LNCaP clone FGC (cell line): ENCODE measurements at regions not wholly inside any gene's neighbourhood (a gene's known extent, or its start where the extent isn't known, plus 50 kb on each side); places are given as distances from the start of the nearest gene placed in this dataset.
A peak's percentile ranks its signal among the peaks of the same experiment; 100 is the strongest.

ENCODE experiments used
- DNase-seq: peaks from one replicate; pipeline ENCODE4 v3.0.0-alpha.2; 2011; ENCODE audit warnings: low read depth
- H3K4me3 ChIP-seq: 2 replicates; pipeline ENCODE4 v1.5.1; 2011; ENCODE audit warnings: mild to moderate bottlenecking, low read depth, low read length, control low read depth
- TF ChIP-seq, protein P1 (sequence below): IDR thresholded peaks from 2 replicates; pipeline ENCODE4 v1.5.1; 2012; ENCODE audit warnings: mild to moderate bottlenecking; ENCODE audit not compliant: control insufficient read depth, insufficient read depth; ENCODE audit errors: extremely low read depth

DNA sequence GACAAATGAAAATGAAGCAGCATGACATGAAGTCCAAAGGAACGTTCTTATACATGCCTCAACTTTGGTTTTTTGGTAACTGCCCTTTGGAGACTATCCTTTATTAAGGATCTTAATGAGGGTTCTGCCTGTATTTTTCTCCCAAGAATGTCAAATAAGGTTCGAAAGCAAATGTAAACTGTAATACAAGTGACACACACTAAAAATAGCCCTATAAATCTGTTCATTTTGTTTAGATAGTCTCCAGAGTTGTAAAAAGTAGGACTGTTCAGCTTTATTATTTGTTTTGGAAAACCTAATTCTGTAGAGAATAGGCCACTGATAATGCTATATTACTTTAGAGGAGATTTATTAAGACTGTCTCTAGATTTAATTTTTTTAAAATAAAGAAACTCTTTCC is 80.5 kb upstream of the CDIN1 start:
- no peak overlapping the region for H3K4me3 ChIP-seq
- TF ChIP-seq, protein P1, sequence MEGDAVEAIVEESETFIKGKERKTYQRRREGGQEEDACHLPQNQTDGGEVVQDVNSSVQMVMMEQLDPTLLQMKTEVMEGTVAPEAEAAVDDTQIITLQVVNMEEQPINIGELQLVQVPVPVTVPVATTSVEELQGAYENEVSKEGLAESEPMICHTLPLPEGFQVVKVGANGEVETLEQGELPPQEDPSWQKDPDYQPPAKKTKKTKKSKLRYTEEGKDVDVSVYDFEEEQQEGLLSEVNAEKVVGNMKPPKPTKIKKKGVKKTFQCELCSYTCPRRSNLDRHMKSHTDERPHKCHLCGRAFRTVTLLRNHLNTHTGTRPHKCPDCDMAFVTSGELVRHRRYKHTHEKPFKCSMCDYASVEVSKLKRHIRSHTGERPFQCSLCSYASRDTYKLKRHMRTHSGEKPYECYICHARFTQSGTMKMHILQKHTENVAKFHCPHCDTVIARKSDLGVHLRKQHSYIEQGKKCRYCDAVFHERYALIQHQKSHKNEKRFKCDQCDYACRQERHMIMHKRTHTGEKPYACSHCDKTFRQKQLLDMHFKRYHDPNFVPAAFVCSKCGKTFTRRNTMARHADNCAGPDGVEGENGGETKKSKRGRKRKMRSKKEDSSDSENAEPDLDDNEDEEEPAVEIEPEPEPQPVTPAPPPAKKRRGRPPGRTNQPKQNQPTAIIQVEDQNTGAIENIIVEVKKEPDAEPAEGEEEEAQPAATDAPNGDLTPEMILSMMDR = no peak
- DNase-seq = no peak

DNA sequence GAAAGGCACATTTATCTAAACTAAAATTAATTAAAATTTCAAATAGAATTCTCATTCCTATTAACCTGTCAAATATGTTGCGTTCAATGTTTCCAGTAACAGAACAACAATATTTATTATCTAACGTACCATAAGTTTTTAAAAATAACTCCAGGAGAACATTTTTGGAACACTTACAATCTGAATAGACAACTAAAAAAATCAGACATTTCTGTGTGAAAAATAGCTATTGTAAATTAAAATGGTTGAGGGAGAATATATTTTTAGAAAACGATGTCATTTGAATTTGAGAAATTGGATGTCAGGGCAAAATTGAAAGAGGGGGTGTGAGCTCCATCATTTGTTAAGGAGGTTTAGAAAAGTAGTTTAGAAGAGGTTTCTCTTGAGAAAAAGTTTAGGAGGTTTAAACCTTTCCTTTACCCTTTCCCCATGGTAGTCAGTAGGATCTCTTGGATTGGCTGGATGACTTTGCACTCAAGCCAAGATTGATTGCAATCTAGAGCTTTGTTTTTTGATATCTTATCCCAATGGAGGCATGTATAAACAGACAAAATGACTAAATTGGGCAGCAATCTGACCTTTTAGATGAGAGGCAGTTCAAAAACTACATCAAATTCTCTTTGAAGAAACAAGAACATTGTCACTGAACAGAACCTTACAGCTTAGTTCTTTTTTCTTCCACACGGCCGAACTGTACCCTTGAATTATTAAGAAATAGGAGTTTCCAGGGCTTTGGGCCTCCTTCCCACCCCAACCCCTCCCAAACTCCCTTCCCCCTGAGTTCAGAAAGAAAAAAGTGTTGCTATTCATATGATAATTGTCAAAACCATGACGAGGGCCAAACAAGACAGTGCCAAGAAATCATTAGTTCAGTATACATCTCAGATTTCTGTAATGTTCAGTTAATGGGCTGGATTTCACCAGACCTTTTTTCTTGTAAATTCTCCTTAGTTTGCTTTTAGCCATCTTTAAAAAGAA is 79.7 kb upstream of the CDIN1 start:
- DNase-seq = no peak

DNA sequence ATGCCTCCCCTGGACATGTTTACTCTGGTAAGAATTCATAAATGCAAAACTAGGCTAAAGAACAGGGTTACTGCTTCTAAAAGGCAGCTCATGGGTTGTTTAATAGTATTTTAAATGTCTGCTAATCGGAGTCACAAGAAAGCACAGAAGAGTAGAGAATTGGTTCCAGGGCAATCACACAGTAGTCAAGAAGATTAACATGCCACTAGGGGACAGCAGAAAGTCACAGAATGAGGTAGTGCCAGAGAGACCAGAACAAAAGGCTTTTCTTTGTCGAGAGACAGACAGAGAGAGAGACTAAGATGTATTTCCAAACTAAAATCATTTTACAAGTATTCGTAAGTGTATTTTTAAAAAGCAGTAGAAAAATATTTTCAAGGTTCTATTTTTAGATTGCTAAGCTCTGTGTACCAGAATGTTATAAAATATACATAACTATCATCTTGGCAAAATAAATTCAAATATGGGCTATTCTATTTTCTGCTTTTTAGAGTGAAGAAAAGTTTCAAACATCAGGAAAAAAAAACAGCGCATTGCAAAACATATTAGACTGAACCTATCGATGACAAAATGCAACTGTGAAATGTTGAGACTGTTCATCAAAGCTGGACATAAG is 78.3 kb upstream of the CDIN1 start:
- TF ChIP-seq, protein P1 = peak; percentile 90
- no peak overlapping the region for H3K4me3 ChIP-seq
- peak; percentile 32 for DNase-seq

More for the DNA sequence above, 79.7 kb upstream of the CDIN1 start:
- TF ChIP-seq, protein P1 = no peak
- H3K4me3 ChIP-seq = no peak overlapping the region

DNA sequence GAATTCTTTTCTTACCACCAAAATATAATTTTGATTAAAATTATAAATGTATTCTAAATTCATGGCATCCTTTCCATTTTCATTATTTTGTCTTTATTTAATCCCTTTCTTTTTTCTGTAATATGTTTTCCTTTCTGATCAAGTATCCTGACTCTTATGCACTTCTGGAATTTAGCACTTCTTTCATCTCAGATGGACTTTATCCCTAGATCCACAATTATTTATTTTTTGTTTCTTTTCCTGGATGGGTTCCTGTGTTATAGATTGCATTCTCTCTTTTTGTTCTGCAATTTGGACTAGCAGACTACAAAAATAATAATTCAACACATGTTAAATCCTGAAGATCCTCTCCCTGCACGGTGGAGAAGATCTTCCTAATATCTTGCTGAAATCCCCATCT is 76.9 kb upstream of the CDIN1 start:
- TF ChIP-seq, protein P1 = no peak
- no peak overlapping the region for H3K4me3 ChIP-seq
- no peak for DNase-seq

DNA sequence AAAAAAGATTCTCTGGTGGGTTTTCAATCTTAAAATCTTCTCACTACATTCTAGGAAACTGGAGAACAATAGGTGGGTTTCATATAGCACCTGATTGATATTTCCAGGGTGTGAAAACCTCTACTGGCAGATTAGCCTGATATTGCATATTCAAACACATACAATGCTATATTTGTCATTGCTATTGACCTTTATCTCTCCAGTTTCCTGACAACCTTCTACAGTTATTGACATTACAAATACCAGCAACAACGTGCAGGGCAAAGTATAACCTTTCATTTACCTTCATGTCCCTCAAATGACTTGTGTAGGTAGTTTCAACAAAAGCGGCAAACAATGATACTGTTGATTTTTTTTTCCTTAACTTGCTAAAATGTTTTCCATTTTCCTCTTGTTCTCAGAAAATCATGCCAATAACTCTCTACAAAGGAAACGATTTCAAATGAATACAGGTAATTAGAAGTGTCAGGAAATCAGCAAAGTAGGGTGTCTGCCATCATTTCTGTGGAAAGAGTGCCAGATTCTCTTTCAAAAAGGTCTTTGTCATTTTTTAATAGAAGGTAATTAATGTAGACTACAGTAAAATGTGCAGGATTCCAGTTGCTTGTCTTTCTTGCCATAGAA is 72.6 kb upstream of the CDIN1 start:
- H3K4me3 ChIP-seq = no peak overlapping the region
- DNase-seq = no peak
- TF ChIP-seq, protein P1 = no peak

GRCh38 chr15:36507458-36507857 is 72.0 kb upstream of the CDIN1 start:
- no peak overlapping the region for H3K4me3 ChIP-seq
- DNase-seq = no peak
- TF ChIP-seq, protein P1 = no peak
